Breast epithelium (tissue), 4 donors: ENCODE measurements at regions not wholly inside any gene's neighbourhood (a gene's known extent, or its start where the extent isn't known, plus 50 kb on each side); places are given as distances from the start of the nearest gene placed in this dataset.

ENCODE experiments used
- DNase-seq, 2 donors: peaks; one replicate each; pipeline ENCODE4 v3.0.0-alpha.2; 2019; ENCODE audit warnings: low spot score in 2 of 2
- H3K27ac ChIP-seq, 2 donors: fragments of 200-600 bp; sonication (generic) in 1 of 2; one replicate each; pipeline ENCODE4 v1.5.1; 2016 to 2019; ENCODE audit warnings: mild to moderate bottlenecking in 1 of 2
- H3K27me3 ChIP-seq, 2 donors: fragments of 200-600 bp; sonication (generic) in 1 of 2; one replicate each; pipeline versions ENCODE4 v1.5.1 to v1.6.0; 2017 to 2019; ENCODE audit warnings: control low read depth in 1 of 2, mild to moderate bottlenecking in 1 of 2
- H3K36me3 ChIP-seq: fragments of 200-600 bp; one replicate; pipeline ENCODE4 v1.5.1; 2019
- H3K4me1 ChIP-seq, 2 donors: fragments of 200-600 bp; sonication (generic); one replicate each; pipeline ENCODE4 v1.5.1; 2016 to 2019; ENCODE audit warnings: control low read depth in 1 of 2
- H3K4me3 ChIP-seq, 3 donors: fragments of 200-600 bp; sonication (generic); 1 replicate in 2 of 3; 2 replicates in 1 of 3; pipeline ENCODE4 v1.5.1; 2016 to 2019; ENCODE audit warnings: mild to moderate bottlenecking in 3 of 3, moderate library complexity in 2 of 3
- H3K9me3 ChIP-seq, 2 donors: fragments of 200-600 bp; sonication (generic) in 1 of 2; one replicate each; pipeline ENCODE4 v1.5.1; 2016 to 2019; ENCODE audit warnings: control low read depth in 1 of 2
- CTCF ChIP-seq, 3 donors: fragments of 450-650 bp; IDR thresholded peaks; one replicate each; pipeline ENCODE4 v1.5.1; 2016 to 2017; ENCODE audit warnings: antibody characterized with exemption in 3 of 3, mild to moderate bottlenecking in 3 of 3, moderate library complexity in 3 of 3
- POLR2A ChIP-seq: fragments of 450-650 bp; IDR thresholded peaks from one replicate; pipeline ENCODE4 v1.6.1; 2016; ENCODE audit warnings: antibody characterized with exemption, mild to moderate bottlenecking, moderate library complexity
- POLR2AphosphoS5 ChIP-seq, 3 donors: sonication (generic); formaldehyde crosslinking; IDR thresholded peaks; one replicate each; pipeline ENCODE4 v1.6.1; 2017; ENCODE audit warnings: antibody characterized with exemption in 3 of 3
- intact Hi-C: fragments of 100-400 bp; cut with DNase I; formaldehyde crosslinking; loops from one replicate; pipeline ENCODE4 v1.15.1; 2023; ENCODE audit warnings: low total_unique reads

- Histone ChIP-seq H3K36me3 (no peaks in the 10 kb centered on the region), H3K9me3 (no peaks in the 10 kb centered on the region), H3K27me3 (no peaks in the 10 kb centered on the region), H3K4me3 (no peak overlapping the region), H3K4me1 (peaks cover 0 to 4% of the 10 kb centered on the region in 2 donors), H3K27ac (peak overlapping the region; percentile 72 to 94)
- TF ChIP-seq POLR2AphosphoS5 (IDR thresholded peaks at IDR 0.05) (peak; percentile 39 to 60 (median 60)), POLR2A (no peak)
- intact Hi-C loops: no loop called here
- peak in 1 of 2 donors; percentile 35 for DNase-seq
These were observed 405.3 kb downstream of the VPS13C start for GRCh38 chr15:61654918-61655317.

DNA sequence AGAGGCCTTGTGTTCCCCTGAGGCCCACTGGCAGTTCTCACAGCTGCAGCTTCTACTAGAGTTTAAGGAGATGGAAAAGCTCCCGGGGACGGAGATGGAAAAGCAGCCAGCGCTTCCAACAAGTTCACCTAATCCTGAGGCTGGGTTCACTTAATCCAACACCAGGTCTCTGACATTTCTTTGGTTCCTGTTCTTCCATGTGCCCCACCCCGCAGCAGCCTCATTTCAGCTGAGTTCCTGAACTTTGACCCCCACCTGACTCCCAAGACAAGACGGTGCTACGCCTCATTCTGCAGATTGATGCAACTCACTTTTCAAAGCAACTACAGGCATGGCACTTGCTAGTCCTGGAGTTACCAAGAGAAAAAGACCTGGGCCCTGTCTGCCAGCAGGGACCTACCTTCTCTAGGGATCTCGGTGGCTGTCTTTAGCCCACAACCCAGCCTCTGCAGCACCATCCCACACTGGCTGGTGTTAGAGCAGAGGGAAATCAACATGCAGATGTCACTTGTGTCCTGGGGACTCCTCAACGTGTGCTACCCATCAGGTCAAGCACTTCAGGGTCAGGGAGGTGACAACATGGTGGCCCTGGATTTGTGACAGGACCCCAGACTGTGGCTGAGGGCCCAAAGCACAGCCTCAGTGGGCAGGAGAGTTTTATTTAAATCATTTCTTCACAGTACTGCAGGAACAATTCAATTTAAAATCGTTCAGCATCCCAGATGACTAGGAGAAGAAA, 406.1 kb downstream of the VPS13C start:
- peak overlapping the region; percentile 40 to 88 for H3K27ac ChIP-seq
- DNase-seq: no peak
- no peaks in the 10 kb centered on the region for H3K9me3 ChIP-seq
- TF ChIP-seq CTCF (IDR thresholded peaks at IDR 0.05) (no peak), POLR2A (no peak), POLR2AphosphoS5 (IDR thresholded peaks at IDR 0.05) (no peak)
- H3K27me3 ChIP-seq: no peaks in the 10 kb centered on the region
- peaks cover 0 to 4% of the 10 kb centered on the region in 2 donors for H3K4me1 ChIP-seq
- no peaks in the 10 kb centered on the region for H3K36me3 ChIP-seq
- intact Hi-C loops: no loop called here
- no peak overlapping the region for H3K4me3 ChIP-seq

GRCh38 chr15:61653110-61653509, 407.1 kb downstream of the VPS13C start:
- H3K4me1 ChIP-seq: peaks cover 0 to 4% of the 10 kb centered on the region in 2 donors
- intact Hi-C loops: no loop called here
- no peaks in the 10 kb centered on the region for H3K27me3 ChIP-seq
- TF ChIP-seq POLR2A (no peak), CTCF (IDR thresholded peaks at IDR 0.05) (no peak), POLR2AphosphoS5 (IDR thresholded peaks at IDR 0.05) (no peak)
- H3K4me3 ChIP-seq: no peak overlapping the region
- H3K9me3 ChIP-seq: no peaks in the 10 kb centered on the region
- peak overlapping the region in 1 of 2 donors; percentile 76 for H3K27ac ChIP-seq
- DNase-seq: no peak
- H3K36me3 ChIP-seq: no peaks in the 10 kb centered on the region

DNA sequence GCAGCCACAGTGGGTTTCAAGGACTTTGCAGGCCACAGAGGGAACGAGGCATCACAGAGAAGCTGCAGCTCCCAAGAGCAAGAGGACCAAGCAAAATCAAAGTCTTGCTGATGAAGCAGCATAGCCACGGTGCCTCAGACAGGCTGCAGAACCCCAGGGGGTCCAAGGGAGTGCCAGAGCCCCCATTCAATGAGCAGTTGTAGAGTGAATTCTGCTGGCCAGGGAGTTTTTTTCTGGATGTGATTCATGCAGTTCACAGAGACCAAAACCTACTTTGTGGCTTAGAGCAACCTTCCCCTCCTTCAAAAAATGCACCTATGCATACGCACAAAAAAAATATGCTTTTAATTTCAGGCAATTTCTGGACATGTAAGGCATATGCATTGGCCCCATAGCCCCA, 409.0 kb downstream of the VPS13C start:
- H3K27ac ChIP-seq: no peak overlapping the region
- H3K4me3 ChIP-seq: no peak overlapping the region
- no peaks in the 10 kb centered on the region for H3K36me3 ChIP-seq
- no peaks in the 10 kb centered on the region for H3K9me3 ChIP-seq
- intact Hi-C loops: no loop called here
- DNase-seq: no peak
- H3K27me3 ChIP-seq: no peaks in the 10 kb centered on the region
- H3K4me1 ChIP-seq: peaks cover 0 to 4% of the 10 kb centered on the region in 2 donors
- no peak for TF ChIP-seq POLR2AphosphoS5 (IDR thresholded peaks at IDR 0.05)
- TF ChIP-seq CTCF (IDR thresholded peaks at IDR 0.05): no peak
- TF ChIP-seq POLR2A: no peak

DNA sequence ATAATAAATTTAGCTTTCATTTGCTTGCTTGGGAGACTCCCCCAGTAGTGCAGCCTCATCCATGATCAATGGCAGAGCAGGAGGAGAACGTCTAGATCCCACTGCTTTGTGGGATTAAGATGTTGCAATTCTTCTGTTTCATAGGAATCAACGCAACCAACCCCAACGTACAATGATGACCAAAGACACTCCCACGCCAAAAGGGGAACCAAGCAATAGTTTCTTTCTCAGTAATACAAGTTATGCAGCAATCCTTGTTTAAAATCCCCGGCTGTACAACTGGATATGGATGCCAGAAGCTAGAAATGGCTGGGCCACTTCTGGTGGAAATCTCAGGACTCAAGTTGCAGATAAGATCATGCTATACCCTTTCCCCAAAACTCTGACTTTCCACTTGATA, 411.2 kb downstream of the VPS13C start:
- TF ChIP-seq CTCF (IDR thresholded peaks at IDR 0.05): no peak
- no peak for TF ChIP-seq POLR2AphosphoS5 (IDR thresholded peaks at IDR 0.05)
- no peak for TF ChIP-seq POLR2A
- no peaks in the 10 kb centered on the region for H3K27me3 ChIP-seq
- H3K27ac ChIP-seq: no peak overlapping the region
- no peak overlapping the region for H3K4me3 ChIP-seq
- H3K36me3 ChIP-seq: no peaks in the 10 kb centered on the region
- peaks cover 0 to under 1% of the 10 kb centered on the region in 2 donors for H3K4me1 ChIP-seq
- intact Hi-C loops: loop anchor here (5.0 kb wide), 1 partner anchor 1042 kb away; no protein-coding TSS in a partner anchor
- no peak for DNase-seq
- no peaks in the 10 kb centered on the region for H3K9me3 ChIP-seq
